ENCODE measurements at regions not wholly inside any gene's neighbourhood (a gene's known extent, or its start where the extent isn't known, plus 50 kb on each side); places are given as distances from the start of the nearest gene placed in this dataset.

DNA sequence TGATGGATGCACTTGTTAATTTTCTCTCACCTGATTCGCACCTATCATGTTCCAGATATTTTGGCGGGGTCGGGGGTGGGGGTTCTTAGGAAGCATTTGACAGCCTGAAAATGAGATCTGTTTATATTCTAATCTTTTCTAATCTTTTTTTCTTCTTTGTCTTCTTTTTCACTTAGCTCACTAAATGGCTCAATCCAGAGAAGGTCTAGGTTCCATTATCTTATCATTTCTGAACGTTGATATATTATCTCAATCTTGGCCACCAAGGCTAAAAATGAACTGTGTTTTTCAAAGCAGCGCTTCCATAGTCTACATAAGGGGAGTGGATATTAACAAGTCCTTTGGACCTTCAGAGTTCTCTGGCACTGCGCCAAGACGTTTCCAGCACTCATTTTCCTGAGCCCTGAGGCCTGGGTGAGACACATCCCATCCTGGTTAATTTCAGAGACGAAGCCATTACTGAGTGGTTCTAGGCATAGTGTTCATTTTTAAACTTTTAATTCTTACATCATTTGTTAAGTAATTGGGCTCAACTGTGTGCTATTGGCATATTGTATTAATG is 229.0 kb downstream of the SOX11 start:
- Histone ChIP-seq H3K9ac (ENCODE audit: low read depth, low read length) (no peak overlapping the region), H3K27me3 (ENCODE audit: insufficient read depth, low read length) (peaks cover 20% of the 10 kb centered on the region; the same call in 1 of the 2 replicates), H3K4me3 (ENCODE audit: low read length) (no peak overlapping the region), H3K27ac (ENCODE audit: low read length) (no peak overlapping the region), H3K4me1 (ENCODE audit: insufficient read depth, low read length) (no peaks in the 10 kb centered on the region), H3K36me3 (ENCODE audit: insufficient read depth, low read depth, low read length) (no peaks in the 10 kb centered on the region), H3K9me3 (ENCODE audit: insufficient read depth, low read depth, low read length) (no peaks in the 10 kb centered on the region; the same call in none of the 2 replicates)

- Histone ChIP-seq H3K9me3 (ENCODE audit: insufficient read depth, low read depth, low read length) (no peaks in the 10 kb centered on the region), H3K4me1 (ENCODE audit: insufficient read depth, low read length) (peaks cover 9% of the 10 kb centered on the region; the same call in 1 of the 2 replicates), H3K9ac (ENCODE audit: low read depth, low read length) (no peak overlapping the region), H3K27me3 (ENCODE audit: insufficient read depth, low read length) (no peaks in the 10 kb centered on the region), H3K36me3 (ENCODE audit: insufficient read depth, low read depth, low read length) (no peaks in the 10 kb centered on the region), H3K4me3 (ENCODE audit: low read length) (no peak overlapping the region), H3K27ac (ENCODE audit: low read length) (no peak overlapping the region)
Measured at GRCh38 chr2:5923957-5924945, 232.1 kb downstream of the SOX11 start.

DNA sequence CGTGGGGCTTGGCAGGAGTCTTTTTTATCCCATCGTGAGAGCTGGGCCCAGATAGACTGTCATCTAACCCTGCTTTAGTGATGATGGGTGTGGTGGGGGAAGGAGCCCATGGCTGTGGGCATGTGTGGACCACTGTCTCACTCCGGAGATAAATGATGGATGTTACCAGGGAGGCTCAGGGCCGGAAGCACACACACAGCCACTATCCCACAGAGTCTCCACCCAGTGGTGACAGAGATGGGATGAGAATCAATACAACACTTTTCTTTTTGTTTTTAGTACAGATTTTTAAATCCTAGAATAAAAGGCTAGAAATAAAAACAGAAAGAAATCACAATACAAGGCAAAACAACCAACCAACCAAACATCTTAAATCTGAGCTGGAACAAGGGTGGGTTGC is 233.4 kb downstream of the SOX11 start:
- Histone ChIP-seq H3K4me1 (ENCODE audit: insufficient read depth, low read length) (peaks cover 9% of the 10 kb centered on the region; the same call in 1 of the 2 replicates), H3K27me3 (ENCODE audit: insufficient read depth, low read length) (no peaks in the 10 kb centered on the region), H3K4me3 (ENCODE audit: low read length) (no peak overlapping the region), H3K27ac (ENCODE audit: low read length) (no peak overlapping the region), H3K9me3 (ENCODE audit: insufficient read depth, low read depth, low read length) (no peaks in the 10 kb centered on the region), H3K9ac (ENCODE audit: low read depth, low read length) (no peak overlapping the region), H3K36me3 (ENCODE audit: insufficient read depth, low read depth, low read length) (no peaks in the 10 kb centered on the region)

DNA sequence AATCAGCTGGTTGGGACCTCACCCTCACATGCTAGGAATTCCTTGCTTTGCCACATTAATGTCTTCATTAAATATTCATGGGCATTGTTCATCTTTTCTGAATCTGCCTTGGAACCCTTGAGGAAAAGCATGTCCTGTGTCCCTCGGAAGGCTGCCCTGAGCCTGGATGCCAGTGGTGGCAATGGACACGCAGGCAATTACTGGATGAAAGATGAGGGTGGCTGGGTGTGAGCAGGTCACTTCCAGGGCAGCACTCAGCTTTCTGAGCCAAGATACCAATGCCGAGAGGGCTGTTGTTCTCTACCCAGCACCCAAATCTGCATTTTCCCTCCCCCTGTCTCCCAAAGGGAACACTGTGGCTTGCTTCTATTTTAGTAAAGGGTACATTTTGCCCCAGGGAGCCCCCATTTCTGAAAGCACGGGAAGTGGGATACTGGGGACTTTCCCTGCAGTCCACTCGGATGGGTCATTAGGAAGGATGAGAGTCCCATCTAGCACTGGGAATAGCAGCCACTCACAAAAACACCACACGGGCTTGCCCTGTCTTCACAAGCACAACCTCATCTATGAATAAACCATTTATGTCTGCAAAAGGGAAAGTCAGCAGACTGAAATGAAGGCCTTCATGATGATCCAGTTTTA is 234.8 kb downstream of the SOX11 start:
- Histone ChIP-seq H3K4me1 (ENCODE audit: insufficient read depth, low read length) (peaks cover 9% of the 10 kb centered on the region; the same call in 1 of the 2 replicates), H3K9me3 (ENCODE audit: insufficient read depth, low read depth, low read length) (no peaks in the 10 kb centered on the region), H3K36me3 (ENCODE audit: insufficient read depth, low read depth, low read length) (no peaks in the 10 kb centered on the region), H3K27ac (ENCODE audit: low read length) (no peak overlapping the region), H3K9ac (ENCODE audit: low read depth, low read length) (no peak overlapping the region), H3K27me3 (ENCODE audit: insufficient read depth, low read length) (no peaks in the 10 kb centered on the region), H3K4me3 (ENCODE audit: low read length) (no peak overlapping the region)

DNA sequence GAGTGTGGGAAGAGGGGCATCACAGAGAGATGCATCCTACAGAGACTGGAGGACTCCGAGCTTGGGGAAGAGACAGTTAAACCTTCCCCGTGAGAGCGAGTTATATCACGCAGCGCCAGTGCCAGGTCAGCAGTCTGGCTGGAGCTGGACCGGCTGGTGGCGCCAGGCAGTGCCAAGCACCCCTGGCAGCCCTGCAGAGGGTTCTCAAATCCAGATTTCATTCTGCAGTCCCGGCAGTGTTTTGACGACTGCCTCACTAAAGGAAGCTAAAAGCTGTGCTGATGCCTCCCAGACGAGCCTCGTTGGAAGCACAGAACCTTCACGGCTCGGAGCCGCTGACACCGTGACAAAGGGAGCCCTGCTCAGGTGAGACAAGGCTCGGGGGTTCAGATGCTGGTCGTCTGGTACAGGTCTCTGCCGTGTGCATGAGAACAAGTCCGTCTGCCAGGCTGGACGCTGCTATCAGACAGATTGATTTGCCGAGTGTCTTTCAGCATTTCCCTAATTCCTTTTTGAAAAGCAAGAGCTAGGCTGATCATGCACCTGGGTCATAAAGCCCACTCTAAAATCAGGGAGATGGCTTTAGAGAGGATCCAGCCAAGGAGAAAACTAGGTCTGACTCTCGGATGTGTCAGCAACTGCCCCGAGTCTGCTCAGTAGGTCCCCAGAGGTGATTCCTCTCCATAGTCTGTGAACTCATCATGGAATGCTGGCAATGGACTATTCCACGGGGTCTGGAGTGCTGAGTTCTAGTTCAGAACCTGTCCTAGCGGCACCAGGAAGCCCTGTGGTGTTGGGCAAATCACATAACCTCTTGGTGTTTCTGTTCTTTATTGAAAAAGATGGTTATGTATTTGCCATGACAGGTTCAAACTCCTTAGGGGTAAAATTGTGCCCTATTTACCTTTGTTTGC is 240.6 kb downstream of the SOX11 start:
- Histone ChIP-seq H3K27me3 (ENCODE audit: insufficient read depth, low read length) (no peaks in the 10 kb centered on the region), H3K4me1 (ENCODE audit: insufficient read depth, low read length) (peaks cover under 1% of the 10 kb centered on the region; the same call in 1 of the 2 replicates), H3K9me3 (ENCODE audit: insufficient read depth, low read depth, low read length) (no peaks in the 10 kb centered on the region), H3K4me3 (ENCODE audit: low read length) (no peak overlapping the region), H3K9ac (ENCODE audit: low read depth, low read length) (no peak overlapping the region), H3K27ac (ENCODE audit: low read length) (no peak overlapping the region), H3K36me3 (ENCODE audit: insufficient read depth, low read depth, low read length) (no peaks in the 10 kb centered on the region)

DNA sequence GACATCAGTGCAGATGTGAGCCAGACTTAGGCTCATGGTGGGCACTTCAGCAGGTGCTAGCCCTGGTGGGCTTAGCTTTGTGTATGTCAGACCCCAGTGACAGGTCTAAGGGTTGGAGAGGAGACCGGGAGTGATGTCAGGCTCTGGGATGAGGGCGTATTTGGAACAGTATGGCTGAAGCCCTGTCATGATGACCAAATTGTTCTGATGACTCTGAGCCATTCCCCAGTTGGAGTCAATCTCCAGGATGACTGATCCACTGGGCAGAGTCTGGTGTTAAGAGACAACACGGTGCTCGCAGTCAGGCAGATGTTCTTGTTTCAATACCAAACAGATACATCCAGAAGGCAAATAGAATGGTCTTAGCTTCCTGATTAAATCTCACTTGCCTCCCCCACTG is 241.5 kb downstream of the SOX11 start:
- no peak overlapping the region for H3K9ac ChIP-seq (ENCODE audit: low read depth, low read length)
- H3K27me3 ChIP-seq (ENCODE audit: insufficient read depth, low read length), result no peaks in the 10 kb centered on the region
- H3K4me1 ChIP-seq (ENCODE audit: insufficient read depth, low read length), result peaks cover 9% of the 10 kb centered on the region; the same call in 1 of the 2 replicates
- no peaks in the 10 kb centered on the region for H3K36me3 ChIP-seq (ENCODE audit: insufficient read depth, low read depth, low read length)
- H3K9me3 ChIP-seq (ENCODE audit: insufficient read depth, low read depth, low read length), result no peaks in the 10 kb centered on the region
- H3K27ac ChIP-seq (ENCODE audit: low read length), result no peak overlapping the region
- H3K4me3 ChIP-seq (ENCODE audit: low read length), result no peak overlapping the region

GRCh38 chr2:5937321-5937720 is 245.1 kb downstream of the SOX11 start:
- H3K27ac ChIP-seq (ENCODE audit: low read length), result no peak overlapping the region
- H3K27me3 ChIP-seq (ENCODE audit: insufficient read depth, low read length), result no peaks in the 10 kb centered on the region
- no peak overlapping the region for H3K4me3 ChIP-seq (ENCODE audit: low read length)
- no peak overlapping the region for H3K9ac ChIP-seq (ENCODE audit: low read depth, low read length)
- H3K36me3 ChIP-seq (ENCODE audit: insufficient read depth, low read depth, low read length), result no peaks in the 10 kb centered on the region
- peaks cover 13% of the 10 kb centered on the region; the same call in 1 of the 2 replicates for H3K4me1 ChIP-seq (ENCODE audit: insufficient read depth, low read length)
- no peaks in the 10 kb centered on the region for H3K9me3 ChIP-seq (ENCODE audit: insufficient read depth, low read depth, low read length)

DNA sequence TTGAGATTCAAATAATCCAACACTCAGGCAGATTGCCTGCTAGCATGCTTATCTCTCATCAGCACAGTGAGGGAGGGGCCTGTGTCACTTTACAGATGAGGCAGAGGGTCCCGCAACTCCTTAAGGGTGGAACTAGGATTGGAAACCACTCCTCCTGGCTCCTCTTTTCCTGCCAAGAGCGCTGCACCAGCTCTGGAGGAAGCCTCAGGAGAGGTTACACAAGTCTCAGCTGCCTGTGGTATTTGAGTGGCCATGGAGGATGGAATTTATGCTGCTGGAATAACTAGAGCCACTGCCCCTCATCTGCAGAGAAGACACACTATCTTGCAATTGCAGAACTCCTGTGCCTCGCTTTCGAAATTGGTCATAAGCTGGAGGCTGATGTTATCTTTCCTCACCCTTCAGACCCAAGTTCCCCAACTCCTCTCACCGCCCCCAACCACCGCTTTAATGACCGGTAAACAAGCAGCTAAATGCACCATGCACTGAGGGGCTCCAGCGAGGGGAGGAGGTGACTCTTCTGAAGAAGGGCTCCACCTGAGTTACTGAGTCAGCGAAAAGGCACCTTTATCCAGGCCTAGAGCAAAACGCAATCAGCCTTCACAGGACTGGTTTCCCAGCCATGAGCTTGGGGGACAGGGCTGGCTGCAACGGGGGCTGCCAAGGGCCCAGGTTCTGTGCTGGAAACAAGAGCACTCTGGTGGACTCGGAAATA is 245.8 kb downstream of the SOX11 start:
- Histone ChIP-seq H3K4me1 (ENCODE audit: insufficient read depth, low read length) (peaks cover 13% of the 10 kb centered on the region; the same call in 1 of the 2 replicates), H3K9ac (ENCODE audit: low read depth, low read length) (no peak overlapping the region), H3K27me3 (ENCODE audit: insufficient read depth, low read length) (no peaks in the 10 kb centered on the region), H3K9me3 (ENCODE audit: insufficient read depth, low read depth, low read length) (no peaks in the 10 kb centered on the region), H3K4me3 (ENCODE audit: low read length) (no peak overlapping the region), H3K36me3 (ENCODE audit: insufficient read depth, low read depth, low read length) (no peaks in the 10 kb centered on the region), H3K27ac (ENCODE audit: low read length) (no peak overlapping the region)

DNA sequence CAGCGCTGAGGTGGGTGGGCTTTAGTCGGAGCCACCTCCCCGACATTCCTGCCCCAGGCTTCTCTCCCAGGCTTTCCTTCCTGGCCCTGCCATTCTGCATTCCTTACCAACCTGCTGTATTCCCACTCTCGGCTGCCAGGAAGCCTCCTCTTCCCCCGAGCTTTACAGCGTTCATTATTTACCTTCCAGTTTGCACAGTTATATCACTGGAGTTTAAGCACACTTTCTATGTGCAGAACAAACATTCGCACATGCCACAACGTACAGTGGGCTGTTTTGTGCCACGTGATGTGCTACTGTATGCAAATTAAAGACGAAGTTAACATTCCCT is 246.3 kb downstream of the SOX11 start:
- H3K9ac ChIP-seq (ENCODE audit: low read depth, low read length), result no peak overlapping the region
- no peaks in the 10 kb centered on the region for H3K27me3 ChIP-seq (ENCODE audit: insufficient read depth, low read length)
- peaks cover 13% of the 10 kb centered on the region; the same call in 1 of the 2 replicates for H3K4me1 ChIP-seq (ENCODE audit: insufficient read depth, low read length)
- no peaks in the 10 kb centered on the region for H3K36me3 ChIP-seq (ENCODE audit: insufficient read depth, low read depth, low read length)
- H3K9me3 ChIP-seq (ENCODE audit: insufficient read depth, low read depth, low read length), result no peaks in the 10 kb centered on the region
- no peak overlapping the region for H3K4me3 ChIP-seq (ENCODE audit: low read length)
- no peak overlapping the region for H3K27ac ChIP-seq (ENCODE audit: low read length)

DNA sequence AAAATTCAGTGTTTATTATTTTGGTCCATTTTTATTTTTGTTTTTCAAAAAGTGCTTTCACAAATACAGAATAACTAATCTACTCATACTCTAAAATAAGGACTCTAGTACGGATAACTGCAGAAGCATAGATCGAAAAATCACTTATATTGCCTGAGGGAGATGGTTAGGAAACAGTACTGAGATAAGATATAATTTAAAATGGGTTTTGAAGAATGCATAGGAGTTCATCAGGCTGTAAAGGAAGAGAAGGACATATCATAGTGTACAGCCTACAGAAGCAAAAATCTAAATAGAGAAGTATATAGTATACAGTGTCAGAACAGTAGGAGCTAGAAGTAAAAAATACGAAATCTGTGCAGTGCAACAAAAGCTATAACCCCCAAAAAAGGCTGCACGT is 247.4 kb downstream of the SOX11 start:
- Histone ChIP-seq H3K27ac (ENCODE audit: low read length) (no peak overlapping the region), H3K27me3 (ENCODE audit: insufficient read depth, low read length) (no peaks in the 10 kb centered on the region), H3K36me3 (ENCODE audit: insufficient read depth, low read depth, low read length) (no peaks in the 10 kb centered on the region), H3K9ac (ENCODE audit: low read depth, low read length) (no peak overlapping the region), H3K9me3 (ENCODE audit: insufficient read depth, low read depth, low read length) (no peaks in the 10 kb centered on the region), H3K4me1 (ENCODE audit: insufficient read depth, low read length) (peaks cover 13% of the 10 kb centered on the region; the same call in 1 of the 2 replicates), H3K4me3 (ENCODE audit: low read length) (no peak overlapping the region)
